Panc1 (cell line): ENCODE measurements at regions not wholly inside any gene's neighbourhood (a gene's known extent, or its start where the extent isn't known, plus 50 kb on each side); places are given as distances from the start of the nearest gene placed in this dataset.

Source experiments
- ATAC-seq: fragments of 200-7000 bp; cut with Tn5 transposase; 2 replicates; pipeline ENCODE4 v1.9.1; 2020; ENCODE audit warnings: mild to moderate bottlenecking, moderate library complexity
- BruUV-seq: library from RNA; stranded (reverse); fragments of 400-500 nt; replicated peaks from 2 replicates; lab custom pipeline; 2021; lab: Mats Ljungman, UMichigan
- CTCF ChIA-PET: fragments of 300-600 bp; sonication (Branson Sonifier 250); formaldehyde crosslinking; loops from one replicate; lab custom pipeline; 2022; ENCODE audit warnings: antibody characterized with exemption; lab: Charles Lee
- POLR2A ChIA-PET: fragments of 300-600 bp; sonication (Branson Sonifier 250); formaldehyde crosslinking; loops from one replicate; lab custom pipeline; 2022; ENCODE audit warnings: antibody characterized with exemption; lab: Charles Lee
- DNase-seq: peaks from one replicate; pipeline ENCODE4 v3.0.0-alpha.2; 2010; ENCODE audit warnings: low read depth, low spot score
- H3K27ac ChIP-seq: 2 replicates; pipeline ENCODE4 v1.5.1; 2011; ENCODE audit warnings: mild to moderate bottlenecking, low read length, inconsistent platforms
- H3K27me3 ChIP-seq: fragments of 200-500 bp; sonication (Bioruptor generic); 2 replicates; pipeline ENCODE4 v1.6.0; 2014; ENCODE audit warnings: low read length, inconsistent platforms; ENCODE audit not compliant: control insufficient read depth, insufficient read depth
- H3K36me3 ChIP-seq: fragments of 200-500 bp; sonication (Bioruptor generic); 2 replicates; pipeline ENCODE4 v1.5.1; 2014; ENCODE audit warnings: inconsistent platforms, mild to moderate bottlenecking, low read length, moderate library complexity; ENCODE audit not compliant: control insufficient read depth, insufficient read depth
- H3K4me1 ChIP-seq: 2 replicates; pipeline ENCODE4 v1.5.1; 2011; ENCODE audit warnings: inconsistent platforms, mild to moderate bottlenecking, low read length, moderate library complexity; ENCODE audit not compliant: control insufficient read depth, insufficient read depth
- H3K4me3 ChIP-seq, 2 experiments: 2 replicates each; pipeline ENCODE4 v1.5.1; 2011 to 2012; ENCODE audit warnings: low read depth in 2 of 2, low read length in 2 of 2, mild to moderate bottlenecking in 2 of 2, inconsistent platforms in 1 of 2, moderate library complexity in 1 of 2
- H3K9me3 ChIP-seq: fragments of 200-500 bp; sonication (Bioruptor generic); 2 replicates; pipeline ENCODE4 v1.5.1; 2014; ENCODE audit warnings: low read depth, mild to moderate bottlenecking, inconsistent platforms, low read length, moderate library complexity; ENCODE audit not compliant: control insufficient read depth, insufficient read depth
- POLR2AphosphoS5 ChIP-seq: IDR thresholded peaks from 2 replicates; pipeline ENCODE4 v1.6.1; 2012; ENCODE audit warnings: mild to moderate bottlenecking, low read depth, low read length, moderate library complexity
- SIN3A ChIP-seq: IDR thresholded peaks from 2 replicates; pipeline ENCODE4 v1.6.1; 2012; ENCODE audit warnings: low read depth, mild to moderate bottlenecking, low read length, moderate library complexity, borderline replicate concordance; ENCODE audit not compliant: insufficient read depth
- TCF7L2 ChIP-seq: IDR thresholded peaks from 2 replicates; pipeline ENCODE4 v1.6.1; 2011; ENCODE audit warnings: mild to moderate bottlenecking, low read depth, low read length, inconsistent platforms
- in situ Hi-C: cut with HindIII; loops from 2 replicates; pipeline ENCODE4 v1.10.0; 2016; ENCODE audit warnings: low sequenced_read_pairs, low pct_unique_long_range_greater_than_20kb
- intact Hi-C: fragments of 100-400 bp; cut with micrococcal nuclease; formaldehyde crosslinking; loops from one replicate; pipeline ENCODE4 v1.10.0; 2022; ENCODE audit not compliant: unreplicated experiment
- TF ChIP-seq, protein P1 (sequence below), 2 experiments: IDR thresholded peaks; 2 replicates each; pipeline ENCODE4 v1.6.1; 2011 to 2012; ENCODE audit warnings: low read depth in 2 of 2, control low read depth in 1 of 2, low read length in 1 of 2, mild to moderate bottlenecking in 1 of 2, moderate library complexity in 1 of 2; ENCODE audit not compliant: insufficient read depth in 1 of 2
- TF ChIP-seq, protein P2 (sequence below): fragments of 450-650 bp; IDR thresholded peaks from 2 replicates; pipeline ENCODE4 v1.5.1; 2017; ENCODE audit warnings: mild to moderate bottlenecking

GRCh38 chr2:7280790-7281189 lies 363.6 kb downstream of the RNF144A start:
- H3K27me3 ChIP-seq: no peaks in the 10 kb centered on the region
- no peak for TF ChIP-seq SIN3A
- TF ChIP-seq, protein P1, sequence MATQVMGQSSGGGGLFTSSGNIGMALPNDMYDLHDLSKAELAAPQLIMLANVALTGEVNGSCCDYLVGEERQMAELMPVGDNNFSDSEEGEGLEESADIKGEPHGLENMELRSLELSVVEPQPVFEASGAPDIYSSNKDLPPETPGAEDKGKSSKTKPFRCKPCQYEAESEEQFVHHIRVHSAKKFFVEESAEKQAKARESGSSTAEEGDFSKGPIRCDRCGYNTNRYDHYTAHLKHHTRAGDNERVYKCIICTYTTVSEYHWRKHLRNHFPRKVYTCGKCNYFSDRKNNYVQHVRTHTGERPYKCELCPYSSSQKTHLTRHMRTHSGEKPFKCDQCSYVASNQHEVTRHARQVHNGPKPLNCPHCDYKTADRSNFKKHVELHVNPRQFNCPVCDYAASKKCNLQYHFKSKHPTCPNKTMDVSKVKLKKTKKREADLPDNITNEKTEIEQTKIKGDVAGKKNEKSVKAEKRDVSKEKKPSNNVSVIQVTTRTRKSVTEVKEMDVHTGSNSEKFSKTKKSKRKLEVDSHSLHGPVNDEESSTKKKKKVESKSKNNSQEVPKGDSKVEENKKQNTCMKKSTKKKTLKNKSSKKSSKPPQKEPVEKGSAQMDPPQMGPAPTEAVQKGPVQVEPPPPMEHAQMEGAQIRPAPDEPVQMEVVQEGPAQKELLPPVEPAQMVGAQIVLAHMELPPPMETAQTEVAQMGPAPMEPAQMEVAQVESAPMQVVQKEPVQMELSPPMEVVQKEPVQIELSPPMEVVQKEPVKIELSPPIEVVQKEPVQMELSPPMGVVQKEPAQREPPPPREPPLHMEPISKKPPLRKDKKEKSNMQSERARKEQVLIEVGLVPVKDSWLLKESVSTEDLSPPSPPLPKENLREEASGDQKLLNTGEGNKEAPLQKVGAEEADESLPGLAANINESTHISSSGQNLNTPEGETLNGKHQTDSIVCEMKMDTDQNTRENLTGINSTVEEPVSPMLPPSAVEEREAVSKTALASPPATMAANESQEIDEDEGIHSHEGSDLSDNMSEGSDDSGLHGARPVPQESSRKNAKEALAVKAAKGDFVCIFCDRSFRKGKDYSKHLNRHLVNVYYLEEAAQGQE (IDR thresholded peaks at IDR 0.05; ENCODE audit: insufficient read depth in 1 of 2, low read depth in 2 of 2, low read length in 1 of 2): no peak
- TF ChIP-seq, protein P2, sequence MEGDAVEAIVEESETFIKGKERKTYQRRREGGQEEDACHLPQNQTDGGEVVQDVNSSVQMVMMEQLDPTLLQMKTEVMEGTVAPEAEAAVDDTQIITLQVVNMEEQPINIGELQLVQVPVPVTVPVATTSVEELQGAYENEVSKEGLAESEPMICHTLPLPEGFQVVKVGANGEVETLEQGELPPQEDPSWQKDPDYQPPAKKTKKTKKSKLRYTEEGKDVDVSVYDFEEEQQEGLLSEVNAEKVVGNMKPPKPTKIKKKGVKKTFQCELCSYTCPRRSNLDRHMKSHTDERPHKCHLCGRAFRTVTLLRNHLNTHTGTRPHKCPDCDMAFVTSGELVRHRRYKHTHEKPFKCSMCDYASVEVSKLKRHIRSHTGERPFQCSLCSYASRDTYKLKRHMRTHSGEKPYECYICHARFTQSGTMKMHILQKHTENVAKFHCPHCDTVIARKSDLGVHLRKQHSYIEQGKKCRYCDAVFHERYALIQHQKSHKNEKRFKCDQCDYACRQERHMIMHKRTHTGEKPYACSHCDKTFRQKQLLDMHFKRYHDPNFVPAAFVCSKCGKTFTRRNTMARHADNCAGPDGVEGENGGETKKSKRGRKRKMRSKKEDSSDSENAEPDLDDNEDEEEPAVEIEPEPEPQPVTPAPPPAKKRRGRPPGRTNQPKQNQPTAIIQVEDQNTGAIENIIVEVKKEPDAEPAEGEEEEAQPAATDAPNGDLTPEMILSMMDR: no peak
- no peak for TF ChIP-seq POLR2AphosphoS5
- no peak for TF ChIP-seq TCF7L2
- ATAC-seq: no peak
- no TSS peak for BruUV-seq
- CTCF ChIA-PET: no interaction called here
- H3K36me3 ChIP-seq: no peaks in the 10 kb centered on the region
- in situ Hi-C loops (no loop called here), intact Hi-C loops (no loop called here)
- no peaks in the 10 kb centered on the region for H3K9me3 ChIP-seq
- H3K4me3 ChIP-seq: no peak overlapping the region
- DNase-seq: no peak
- POLR2A ChIA-PET: no interaction called here
- no peaks in the 10 kb centered on the region for H3K4me1 ChIP-seq
- H3K27ac ChIP-seq: no peak overlapping the region

GRCh38 chr2:7281231-7282201 lies 364.3 kb downstream of the RNF144A start:
- no peak for DNase-seq
- ChIA-PET CTCF (no interaction called here), POLR2A (no interaction called here)
- H3K36me3 ChIP-seq: no peaks in the 10 kb centered on the region
- no peaks in the 10 kb centered on the region for H3K4me1 ChIP-seq
- no peak overlapping the region for H3K27ac ChIP-seq
- no peak for ATAC-seq
- H3K4me3 ChIP-seq: no peak overlapping the region
- H3K9me3 ChIP-seq: no peaks in the 10 kb centered on the region
- intact Hi-C loops: no loop called here
- BruUV-seq: no TSS peak
- in situ Hi-C loops: no loop called here
- H3K27me3 ChIP-seq: no peaks in the 10 kb centered on the region
- no peak for TF ChIP-seq TCF7L2
- TF ChIP-seq, protein P2: no peak
